Colonic mucosa (tissue), 4 donors: ENCODE measurements at regions not wholly inside any gene's neighbourhood (a gene's known extent, or its start where the extent isn't known, plus 50 kb on each side); places are given as distances from the start of the nearest gene placed in this dataset.

Experiments
- DNase-seq: peaks from one replicate; pipeline ENCODE4 v3.0.0-alpha.2; 2020
- H3K27ac ChIP-seq: fragments of 200-600 bp; one replicate; pipeline ENCODE4 v1.8.0; 2021
- H3K27me3 ChIP-seq: fragments of 200-600 bp; one replicate; pipeline ENCODE4 v1.8.0; 2021
- H3K36me3 ChIP-seq: fragments of 200-600 bp; one replicate; pipeline ENCODE4 v1.8.0; 2021
- H3K4me1 ChIP-seq: fragments of 200-600 bp; one replicate; pipeline ENCODE4 v1.8.0; 2021; ENCODE audit warnings: mild to moderate bottlenecking
- H3K4me3 ChIP-seq: fragments of 200-600 bp; one replicate; pipeline ENCODE4 v1.8.0; 2021
- H3K9ac ChIP-seq, 2 donors: one replicate each; pipeline ENCODE4 v1.7.0; 2013; ENCODE audit warnings: control low read depth in 2 of 2, low read depth in 2 of 2, low read length in 2 of 2
- H3K9me3 ChIP-seq: fragments of 200-600 bp; one replicate; pipeline ENCODE4 v1.8.0; 2021
- intact Hi-C: fragments of 100-400 bp; cut with DNase I; formaldehyde crosslinking; loops from one replicate; pipeline ENCODE4 v1.14.1; 2022
- TF ChIP-seq, protein P1 (sequence below): fragments of 200-600 bp; IDR thresholded peaks from one replicate; pipeline ENCODE4 v1.8.0; 2022; ENCODE audit warnings: antibody characterized with exemption, mild to moderate bottlenecking
- donor health status: healthy.
- donor health status: DM: no; HTN: no; CAD: no.
- donor health status: DM: no; HTN: no; CAD: no.

DNA sequence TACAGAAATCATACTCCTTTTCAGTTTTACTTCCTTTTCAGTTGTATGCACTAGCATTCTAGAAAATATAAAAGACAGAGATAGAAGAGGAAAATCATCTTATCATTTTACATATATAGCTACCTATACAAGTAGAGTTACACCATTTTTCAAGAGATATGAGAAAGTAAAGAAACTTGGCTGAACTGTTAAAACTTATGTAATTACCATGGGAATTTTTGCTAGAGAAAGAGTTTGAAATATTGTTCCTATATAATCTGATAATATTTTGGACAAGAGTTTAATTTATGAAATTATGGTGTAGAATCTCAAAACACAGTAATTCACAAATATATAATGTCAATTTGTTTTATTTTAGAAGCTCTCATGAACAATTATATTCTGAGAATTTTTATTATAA lies 180.8 kb downstream of the PLPPR4 start:
- intact Hi-C loops: no loop called here
- H3K9ac ChIP-seq: no peak overlapping the region
- H3K27ac ChIP-seq: no peak overlapping the region

GRCh38 chr1:99445486-99445885 lies 181.2 kb downstream of the PLPPR4 start:
- Histone ChIP-seq H3K9me3 (no peaks in the 10 kb centered on the region), H3K4me1 (no peaks in the 10 kb centered on the region), H3K4me3 (no peak overlapping the region), H3K9ac (no peak overlapping the region), H3K27me3 (no peaks in the 10 kb centered on the region), H3K36me3 (no peaks in the 10 kb centered on the region), H3K27ac (no peak overlapping the region)
- TF ChIP-seq, protein P1, sequence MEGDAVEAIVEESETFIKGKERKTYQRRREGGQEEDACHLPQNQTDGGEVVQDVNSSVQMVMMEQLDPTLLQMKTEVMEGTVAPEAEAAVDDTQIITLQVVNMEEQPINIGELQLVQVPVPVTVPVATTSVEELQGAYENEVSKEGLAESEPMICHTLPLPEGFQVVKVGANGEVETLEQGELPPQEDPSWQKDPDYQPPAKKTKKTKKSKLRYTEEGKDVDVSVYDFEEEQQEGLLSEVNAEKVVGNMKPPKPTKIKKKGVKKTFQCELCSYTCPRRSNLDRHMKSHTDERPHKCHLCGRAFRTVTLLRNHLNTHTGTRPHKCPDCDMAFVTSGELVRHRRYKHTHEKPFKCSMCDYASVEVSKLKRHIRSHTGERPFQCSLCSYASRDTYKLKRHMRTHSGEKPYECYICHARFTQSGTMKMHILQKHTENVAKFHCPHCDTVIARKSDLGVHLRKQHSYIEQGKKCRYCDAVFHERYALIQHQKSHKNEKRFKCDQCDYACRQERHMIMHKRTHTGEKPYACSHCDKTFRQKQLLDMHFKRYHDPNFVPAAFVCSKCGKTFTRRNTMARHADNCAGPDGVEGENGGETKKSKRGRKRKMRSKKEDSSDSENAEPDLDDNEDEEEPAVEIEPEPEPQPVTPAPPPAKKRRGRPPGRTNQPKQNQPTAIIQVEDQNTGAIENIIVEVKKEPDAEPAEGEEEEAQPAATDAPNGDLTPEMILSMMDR: no peak
- DNase-seq: no peak
- intact Hi-C loops: no loop called here

More for the DNA sequence above, 180.8 kb downstream of the PLPPR4 start:
- H3K4me1 ChIP-seq: no peaks in the 10 kb centered on the region
- TF ChIP-seq, protein P1: no peak
- no peaks in the 10 kb centered on the region for H3K9me3 ChIP-seq
- H3K4me3 ChIP-seq: no peak overlapping the region
- no peaks in the 10 kb centered on the region for H3K27me3 ChIP-seq
- H3K36me3 ChIP-seq: no peaks in the 10 kb centered on the region
- no peak for DNase-seq

DNA sequence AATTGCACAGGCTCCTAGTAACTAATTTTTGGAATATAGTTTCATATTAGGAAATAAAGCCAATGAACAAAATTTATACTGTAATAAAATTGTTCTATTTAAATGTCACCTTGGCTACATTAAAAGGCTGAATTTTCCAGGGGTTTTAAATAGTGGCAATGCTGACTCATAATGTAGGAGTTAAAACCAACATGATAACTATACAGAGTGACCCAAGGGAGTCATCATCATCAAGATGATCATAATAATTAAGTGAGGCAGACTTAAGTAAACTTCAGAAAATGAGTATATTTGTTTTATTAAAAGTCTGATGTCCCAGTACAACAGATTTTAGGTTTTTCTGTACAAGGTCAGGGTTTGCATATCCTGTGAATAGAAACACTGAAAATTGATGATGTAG lies 183.4 kb downstream of the PLPPR4 start:
- Histone ChIP-seq H3K36me3 (no peaks in the 10 kb centered on the region), H3K9me3 (no peaks in the 10 kb centered on the region), H3K4me3 (no peak overlapping the region), H3K27ac (no peak overlapping the region), H3K4me1 (no peaks in the 10 kb centered on the region), H3K9ac (no peak overlapping the region), H3K27me3 (no peaks in the 10 kb centered on the region)
- TF ChIP-seq, protein P1: no peak
- no peak for DNase-seq
- intact Hi-C loops: no loop called here

DNA sequence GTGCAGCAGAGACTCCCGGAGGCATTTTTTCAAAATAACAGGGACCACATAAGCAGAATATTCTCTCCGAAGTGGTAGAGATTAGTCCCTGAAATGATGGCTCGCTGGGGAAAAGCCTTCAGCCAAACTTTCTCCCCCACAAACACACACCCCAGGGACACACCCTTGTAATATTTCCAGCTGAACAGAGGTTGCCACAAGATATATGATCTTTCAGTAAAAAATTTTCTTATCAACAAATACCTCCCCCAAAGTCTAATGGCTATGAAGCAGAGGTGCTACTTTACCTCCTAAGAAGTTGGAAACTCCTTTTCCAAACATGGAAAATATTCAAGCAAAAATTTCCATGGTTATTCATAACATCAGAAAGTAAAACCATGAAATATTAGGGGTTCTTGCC lies 190.2 kb upstream of the PALMD start:
- H3K4me3 ChIP-seq: no peak overlapping the region
- H3K27me3 ChIP-seq: no peaks in the 10 kb centered on the region
- no peak overlapping the region for H3K9ac ChIP-seq
- H3K9me3 ChIP-seq: no peaks in the 10 kb centered on the region
- TF ChIP-seq, protein P1: no peak
- no peaks in the 10 kb centered on the region for H3K36me3 ChIP-seq
- H3K4me1 ChIP-seq: no peaks in the 10 kb centered on the region
- no peak overlapping the region for H3K27ac ChIP-seq
- intact Hi-C loops: no loop called here
- no peak for DNase-seq

DNA sequence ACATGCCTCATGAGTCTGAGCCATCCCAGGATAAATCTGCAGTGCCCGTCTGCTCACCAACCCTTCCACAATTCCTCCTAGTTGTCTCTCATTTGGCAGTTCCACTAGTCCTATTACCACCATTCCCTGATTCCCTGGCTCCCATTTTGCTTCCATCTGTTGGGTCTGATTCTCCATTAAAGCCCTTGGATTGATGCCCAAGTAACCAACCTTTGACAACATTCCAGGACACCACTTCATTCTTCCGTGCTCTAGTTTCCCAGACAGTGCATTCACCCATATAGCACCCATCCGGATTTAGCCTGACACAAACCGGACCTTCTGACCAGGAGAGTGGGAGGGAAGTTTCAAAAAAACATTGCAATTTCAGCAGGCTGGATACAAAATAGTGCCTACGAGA lies 189.4 kb upstream of the PALMD start:
- TF ChIP-seq, protein P1: no peak
- intact Hi-C loops: no loop called here
- no peaks in the 10 kb centered on the region for H3K36me3 ChIP-seq
- no peaks in the 10 kb centered on the region for H3K4me1 ChIP-seq
- no peak overlapping the region for H3K4me3 ChIP-seq
- H3K27ac ChIP-seq: no peak overlapping the region
- no peaks in the 10 kb centered on the region for H3K27me3 ChIP-seq
- H3K9ac ChIP-seq: no peak overlapping the region
- no peak for DNase-seq
- no peaks in the 10 kb centered on the region for H3K9me3 ChIP-seq
